ENCODE measurements at regions not wholly inside any gene's neighbourhood (a gene's known extent, or its start where the extent isn't known, plus 50 kb on each side); places are given as distances from the start of the nearest gene placed in this dataset.

DNA sequence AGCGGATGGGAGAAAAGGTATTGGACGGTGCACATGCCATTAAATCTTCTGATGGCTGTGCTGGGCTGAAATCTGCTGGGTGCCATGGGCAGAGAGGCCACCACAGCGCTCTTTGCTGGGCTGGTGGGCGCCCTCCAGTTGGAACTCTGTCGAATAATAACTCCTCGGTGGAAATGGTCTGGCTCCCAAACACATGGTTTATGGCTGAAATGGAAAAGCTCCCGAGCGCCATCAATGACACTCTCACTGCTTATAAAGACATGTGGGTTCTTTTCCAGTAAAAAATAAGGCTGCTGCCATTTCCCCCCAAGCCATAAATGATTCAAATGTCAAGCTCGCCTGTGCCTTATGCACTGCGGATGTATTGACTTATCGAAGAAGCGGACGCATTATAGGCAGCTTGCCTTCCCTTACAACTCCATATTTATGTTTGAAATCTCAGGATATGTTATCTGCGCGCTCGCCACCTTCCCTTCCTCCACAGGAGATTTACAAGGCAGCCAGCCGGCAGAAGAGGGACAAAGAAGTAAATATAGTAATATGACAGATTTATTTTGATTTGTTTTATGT is 239.0 kb upstream of the MKI67 start:
- TF ChIP-seq, protein P1, sequence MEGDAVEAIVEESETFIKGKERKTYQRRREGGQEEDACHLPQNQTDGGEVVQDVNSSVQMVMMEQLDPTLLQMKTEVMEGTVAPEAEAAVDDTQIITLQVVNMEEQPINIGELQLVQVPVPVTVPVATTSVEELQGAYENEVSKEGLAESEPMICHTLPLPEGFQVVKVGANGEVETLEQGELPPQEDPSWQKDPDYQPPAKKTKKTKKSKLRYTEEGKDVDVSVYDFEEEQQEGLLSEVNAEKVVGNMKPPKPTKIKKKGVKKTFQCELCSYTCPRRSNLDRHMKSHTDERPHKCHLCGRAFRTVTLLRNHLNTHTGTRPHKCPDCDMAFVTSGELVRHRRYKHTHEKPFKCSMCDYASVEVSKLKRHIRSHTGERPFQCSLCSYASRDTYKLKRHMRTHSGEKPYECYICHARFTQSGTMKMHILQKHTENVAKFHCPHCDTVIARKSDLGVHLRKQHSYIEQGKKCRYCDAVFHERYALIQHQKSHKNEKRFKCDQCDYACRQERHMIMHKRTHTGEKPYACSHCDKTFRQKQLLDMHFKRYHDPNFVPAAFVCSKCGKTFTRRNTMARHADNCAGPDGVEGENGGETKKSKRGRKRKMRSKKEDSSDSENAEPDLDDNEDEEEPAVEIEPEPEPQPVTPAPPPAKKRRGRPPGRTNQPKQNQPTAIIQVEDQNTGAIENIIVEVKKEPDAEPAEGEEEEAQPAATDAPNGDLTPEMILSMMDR (IDR thresholded peaks at IDR 0.05; ENCODE audit: poor library complexity, severe bottlenecking) = no peak
- TF ChIP-seq EZH2 (IDR thresholded peaks at IDR 0.05; ENCODE audit: borderline replicate concordance, insufficient read depth, low read length, poor library complexity, severe bottlenecking) (no peak), POLR2AphosphoS5 (IDR thresholded peaks at IDR 0.05) (no peak)
